Esophagus mucosa (tissue), 1 donor: ENCODE measurements at regions not wholly inside any gene's neighbourhood (a gene's known extent, or its start where the extent isn't known, plus 50 kb on each side); places are given as distances from the start of the nearest gene placed in this dataset.

Source experiments
- ATAC-seq: fragments of 200-7000 bp; cut with Tn5 transposase; one replicate; pipeline ENCODE4 v1.9.1; 2020
- donor health status: DM: yes; HTN: yes; CAD: no.

DNA sequence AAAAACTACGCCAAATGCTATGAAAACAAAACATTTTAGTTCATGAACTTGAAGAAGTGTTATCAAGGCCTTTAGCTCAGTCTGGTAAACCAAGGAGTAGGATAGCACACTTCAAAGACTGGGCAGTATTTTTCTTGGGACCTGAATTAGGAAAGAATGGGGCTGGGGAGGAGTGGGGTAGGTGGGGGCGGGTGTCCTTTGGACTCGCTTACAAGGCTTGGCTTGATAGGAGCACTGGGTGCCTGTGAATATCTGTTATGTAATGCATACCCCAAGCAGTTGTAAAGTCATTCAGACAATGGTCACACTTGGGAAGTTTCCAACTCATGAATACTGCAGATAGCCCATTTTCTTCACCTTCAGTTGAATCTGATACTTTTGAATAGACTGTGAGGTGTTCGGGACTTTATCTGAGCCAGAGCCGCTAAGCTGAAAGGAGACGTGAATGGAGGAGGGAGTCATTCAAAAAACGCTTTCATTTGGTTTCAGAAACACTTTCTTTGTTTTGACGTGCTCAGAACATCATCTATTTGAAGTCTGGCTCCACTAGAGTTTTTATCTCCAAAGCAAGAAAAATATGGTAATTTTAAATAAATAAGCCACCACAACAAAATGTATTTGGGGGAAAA, 70.1 kb upstream of the FAM204A start:
- no peak for ATAC-seq

- ATAC-seq = no peak
Measured at GRCh38 chr10:118409295-118409694, 67.2 kb upstream of the FAM204A start.

DNA sequence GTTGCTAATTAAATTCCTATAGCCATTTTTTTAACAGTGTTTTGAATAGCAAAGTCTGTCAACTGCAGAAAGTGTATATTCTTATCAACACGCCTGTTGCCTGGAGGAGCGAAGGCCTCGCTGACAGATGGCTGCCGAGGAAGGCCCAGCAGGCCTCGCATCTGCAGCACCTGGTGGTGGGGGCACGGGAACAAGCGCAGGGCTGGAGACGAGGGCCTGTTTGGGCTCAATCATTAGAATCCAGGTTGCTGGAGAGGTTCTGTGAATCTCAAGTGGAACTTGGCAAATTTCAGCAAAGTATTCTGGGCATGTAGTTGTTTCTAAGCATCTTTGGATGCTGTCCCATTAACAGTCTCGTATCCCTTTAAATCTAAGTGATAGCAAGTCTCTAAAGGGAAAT, 66.1 kb upstream of the FAM204A start:
- ATAC-seq = no peak

DNA sequence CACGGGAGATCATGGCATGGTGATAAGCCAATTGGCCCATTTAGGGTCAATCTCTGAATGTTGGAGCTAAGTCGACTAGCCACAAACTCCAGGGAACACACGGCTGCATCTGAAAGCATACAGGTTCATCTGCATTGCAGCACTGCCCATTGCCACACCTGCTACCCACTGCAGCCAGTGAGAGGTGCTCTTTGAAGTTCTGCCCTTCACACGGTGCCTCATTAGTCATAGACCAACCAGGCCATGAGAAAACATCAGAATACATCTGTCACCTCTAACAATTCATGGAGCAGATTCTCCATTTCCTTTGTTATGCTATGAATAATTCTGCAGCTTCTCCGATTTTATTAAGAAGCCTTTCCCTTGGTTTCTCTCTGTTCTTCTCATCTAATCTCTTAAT, 65.7 kb upstream of the FAM204A start:
- peak; percentile 74 for ATAC-seq

DNA sequence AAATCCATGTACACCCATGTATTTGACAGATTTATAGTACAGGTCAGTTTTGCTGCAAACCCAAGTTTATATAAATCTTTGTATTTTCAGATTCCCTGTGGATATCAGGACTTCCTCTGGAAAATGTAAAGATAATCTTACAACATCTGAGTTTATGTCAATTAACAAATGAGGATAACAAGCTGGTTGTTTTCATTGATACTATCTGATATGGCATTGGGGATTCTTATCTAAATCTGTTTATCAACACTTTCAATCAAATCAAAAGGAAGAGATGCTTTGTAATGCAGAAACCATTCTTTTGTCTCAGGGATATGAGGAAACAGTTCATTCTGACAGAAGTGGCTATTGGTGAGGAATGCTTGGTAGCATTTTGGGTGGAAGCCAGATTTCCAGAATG, 64.9 kb upstream of the FAM204A start:
- ATAC-seq = no peak

DNA sequence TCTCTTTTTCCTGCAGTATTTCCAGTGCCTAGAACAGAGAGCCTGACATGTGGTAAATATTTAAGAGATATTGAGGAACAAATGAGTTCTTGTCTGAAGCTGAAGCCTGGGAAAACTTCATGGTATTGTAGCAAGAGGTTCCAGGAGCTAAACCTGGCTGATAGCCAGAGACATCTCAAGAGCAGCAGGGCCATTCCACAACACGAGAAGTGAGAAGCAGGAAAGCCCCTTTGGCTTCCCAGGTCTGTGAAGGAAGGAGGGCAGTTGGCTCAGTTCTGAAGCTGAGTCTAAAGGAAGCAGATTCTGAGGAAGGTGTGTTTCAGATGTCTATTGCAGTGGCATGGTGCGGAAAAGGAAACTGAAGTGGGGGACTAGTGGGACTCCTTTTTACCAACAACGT, 63.8 kb upstream of the FAM204A start:
- no peak for ATAC-seq

DNA sequence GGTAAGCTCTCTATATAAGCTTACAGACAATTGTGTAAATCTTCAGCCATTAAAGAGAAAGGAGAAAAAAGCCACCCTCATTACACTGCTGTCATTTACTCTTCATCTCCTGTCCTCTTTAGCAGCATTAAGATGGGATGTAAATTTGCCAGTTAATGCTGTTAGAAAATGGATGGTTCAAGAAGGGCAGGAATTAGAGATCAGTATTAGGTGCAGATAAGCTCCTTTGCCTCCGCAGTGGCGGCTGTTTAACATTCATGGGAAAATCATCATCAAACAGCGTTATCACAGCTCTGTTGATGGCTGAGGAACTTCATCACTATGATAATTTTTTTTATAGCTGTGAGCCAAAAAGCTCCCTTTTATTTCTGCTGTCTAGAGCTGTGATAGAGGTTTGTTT, 61.8 kb upstream of the FAM204A start:
- no peak for ATAC-seq

DNA sequence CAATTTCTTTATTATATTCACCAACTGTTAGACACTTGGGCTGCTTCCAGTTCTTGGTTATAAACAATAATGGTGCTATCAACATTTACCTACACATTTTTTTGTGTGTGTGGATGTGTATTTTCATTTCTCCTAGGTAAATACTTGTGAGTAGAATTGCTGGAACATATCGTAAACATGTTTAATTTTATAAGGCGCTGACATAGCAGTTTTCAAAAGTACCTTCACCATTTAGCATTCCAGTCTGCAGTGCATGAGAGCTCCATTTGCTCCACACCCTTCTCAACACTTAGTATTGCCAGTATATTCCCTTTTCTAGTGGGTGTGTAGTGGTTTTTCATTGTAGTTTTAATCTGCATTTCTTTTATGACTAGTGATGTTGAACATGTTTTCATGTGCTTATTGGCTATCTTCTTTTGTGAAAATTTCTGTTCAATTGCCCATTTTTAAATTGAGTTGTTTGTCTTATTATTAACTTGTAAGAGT, 59.6 kb upstream of the FAM204A start:
- ATAC-seq = no peak

DNA sequence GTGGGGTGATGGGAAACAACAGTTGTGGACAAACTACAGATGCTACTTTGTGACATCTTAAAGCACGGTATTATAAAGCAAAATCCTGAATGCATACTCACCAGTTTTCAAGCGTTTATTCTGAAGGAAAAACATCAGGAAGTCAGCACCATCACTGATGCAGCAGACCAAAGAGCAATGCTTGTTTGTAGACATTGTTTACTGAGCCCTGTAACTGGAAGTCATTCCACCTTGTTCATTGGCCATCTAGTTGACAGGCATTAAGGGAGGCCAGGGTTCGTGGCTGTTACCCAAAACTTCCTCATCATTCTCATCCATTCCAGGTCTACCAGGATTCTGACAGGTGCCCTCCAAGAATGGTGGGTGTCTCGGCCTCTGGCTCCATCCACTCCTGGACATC, 55.3 kb upstream of the FAM204A start:
- no peak for ATAC-seq

DNA sequence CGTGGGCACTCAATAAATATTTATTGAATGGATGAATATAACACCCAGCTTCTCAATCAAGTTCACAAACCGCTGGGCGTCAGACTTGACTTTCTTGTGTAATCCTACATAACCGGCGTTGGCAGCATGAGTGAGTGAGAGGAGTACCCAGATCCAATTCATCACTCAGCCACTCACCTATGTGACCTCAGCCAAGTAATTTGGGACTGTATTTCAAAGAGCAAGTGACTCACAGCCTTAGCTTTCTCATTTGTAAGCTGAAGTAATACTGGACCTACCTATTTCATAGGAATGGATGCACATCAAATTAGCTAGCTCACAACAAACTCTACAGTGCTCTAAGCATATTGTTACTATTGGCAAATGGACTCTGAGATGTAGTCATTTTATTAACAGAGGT, 53.8 kb upstream of the FAM204A start:
- ATAC-seq = peak; percentile 98

DNA sequence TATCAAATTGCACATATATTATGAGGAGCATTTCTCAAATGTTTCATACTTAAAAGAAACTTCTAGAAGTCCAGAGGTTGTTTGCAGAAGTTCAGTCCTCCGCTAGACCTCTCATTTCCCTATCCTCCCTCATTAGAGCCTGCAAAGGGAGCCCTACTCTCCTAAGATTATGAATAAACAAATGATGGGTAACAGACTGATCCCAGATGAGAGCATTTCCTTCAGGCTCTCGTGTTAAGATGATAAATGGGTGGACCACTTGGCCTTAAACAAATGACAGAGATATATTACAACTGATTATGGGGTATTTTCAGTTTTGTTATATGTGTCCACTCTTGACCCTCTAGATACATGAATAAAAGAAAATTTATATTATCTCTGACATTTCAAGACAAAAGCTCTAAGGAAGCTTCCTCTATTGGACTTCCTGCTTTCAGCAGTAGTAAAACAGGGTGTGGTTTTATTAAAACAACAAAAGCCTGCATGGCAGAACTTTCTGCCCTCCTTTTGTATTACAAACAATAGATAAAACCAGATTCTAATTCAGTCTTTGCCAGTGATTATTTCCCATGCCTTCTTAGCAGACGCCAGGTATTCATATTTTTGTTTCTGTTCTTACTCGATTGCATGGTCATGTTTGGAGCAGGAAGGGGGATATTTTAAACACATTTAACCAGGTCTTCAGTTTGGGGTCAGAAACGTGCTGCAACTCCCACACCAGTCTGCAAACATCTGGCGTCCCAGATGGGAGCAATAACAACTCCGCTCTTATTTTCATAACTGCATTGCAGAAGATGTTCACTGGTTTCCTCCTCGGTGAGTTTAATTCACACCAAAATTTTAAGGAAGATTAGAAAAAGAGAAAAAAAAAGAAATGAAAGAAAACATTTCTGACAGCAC, 52.4 kb upstream of the FAM204A start:
- no peak for ATAC-seq

- ATAC-seq = no peak
Measured at GRCh38 chr10:118392761-118393160, 50.6 kb upstream of the FAM204A start.
